Hepatocyte (in vitro differentiated cells): ENCODE measurements at regions not wholly inside any gene's neighbourhood (a gene's known extent, or its start where the extent isn't known, plus 50 kb on each side); places are given as distances from the start of the nearest gene placed in this dataset.

Experiments
- CTCF ChIP-seq: fragments of 200-600 bp; sonication (generic); IDR thresholded peaks from 2 replicates; pipeline ENCODE4 v1.5.1; 2016; ENCODE audit warnings: antibody characterized with exemption, mild to moderate bottlenecking; ENCODE audit not compliant: poor library complexity
- EZH2phosphoT487 ChIP-seq: fragments of 200-600 bp; sonication (generic); IDR thresholded peaks from one replicate; pipeline ENCODE4 v1.6.1; 2018; ENCODE audit warnings: antibody characterized with exemption, mild to moderate bottlenecking, low read depth, moderate library complexity; ENCODE audit not compliant: unreplicated experiment, severe bottlenecking

- TF ChIP-seq CTCF (no peak), EZH2phosphoT487 (no peak)
Observed at GRCh38 chr1:82162486-82163420, 362.0 kb downstream of the ADGRL2 start.
